Activated CD8-positive, alpha-beta T cell treated with anti-CD3 and anti-CD28 coated beads for 36 hours (primary cell): ENCODE measurements at regions not wholly inside any gene's neighbourhood (a gene's known extent, or its start where the extent isn't known, plus 50 kb on each side); places are given as distances from the start of the nearest gene placed in this dataset.

ENCODE experiments used
- ATAC-seq: fragments of 200-7000 bp; cut with Tn5 transposase; one replicate; pipeline ENCODE4 v1.10.0; 2021; ENCODE audit warnings: mild to moderate bottlenecking, moderate library complexity
- CTCF ChIA-PET: fragments of 350-600 bp; sonication (Branson Sonifier 250); formaldehyde crosslinking; loops from one replicate; lab custom pipeline; 2021; ENCODE audit warnings: antibody characterized with exemption; lab: Charles Lee
- POLR2A ChIA-PET: fragments of 350-600 bp; sonication (Branson Sonifier 250); formaldehyde crosslinking; loops from one replicate; lab custom pipeline; 2021; ENCODE audit warnings: antibody characterized with exemption; lab: Charles Lee
- DNase-seq: peaks from one replicate; pipeline ENCODE4 v3.0.0-alpha.2; 2020
- H3K27ac Mint-ChIP-seq: one replicate; pipeline ENCODE4 v1.8.0; 2021; ENCODE audit warnings: mild to moderate bottlenecking, mixed read lengths
- H3K27me3 Mint-ChIP-seq: one replicate; pipeline ENCODE4 v1.8.0; 2021; ENCODE audit warnings: mixed read lengths
- H3K36me3 Mint-ChIP-seq: one replicate; pipeline ENCODE4 v1.8.0; 2021; ENCODE audit warnings: low read depth, mixed read lengths
- H3K4me1 Mint-ChIP-seq: one replicate; pipeline ENCODE4 v1.8.0; 2021; ENCODE audit warnings: low read depth, mixed read lengths
- H3K4me3 Mint-ChIP-seq: one replicate; pipeline ENCODE4 v1.8.0; 2021; ENCODE audit warnings: mild to moderate bottlenecking, moderate library complexity, mixed read lengths
- H3K9me3 Mint-ChIP-seq: one replicate; pipeline ENCODE4 v1.8.0; 2021; ENCODE audit warnings: mixed read lengths
- intact Hi-C: fragments of 100-400 bp; cut with micrococcal nuclease; formaldehyde crosslinking; loops from one replicate; pipeline ENCODE4 v1.10.0; 2022
- TF ChIP-seq, protein P1 (sequence below): fragments of 200-600 bp; IDR thresholded peaks from one replicate; pipeline ENCODE4 v1.8.0; 2022; ENCODE audit warnings: antibody characterized with exemption, mild to moderate bottlenecking

DNA sequence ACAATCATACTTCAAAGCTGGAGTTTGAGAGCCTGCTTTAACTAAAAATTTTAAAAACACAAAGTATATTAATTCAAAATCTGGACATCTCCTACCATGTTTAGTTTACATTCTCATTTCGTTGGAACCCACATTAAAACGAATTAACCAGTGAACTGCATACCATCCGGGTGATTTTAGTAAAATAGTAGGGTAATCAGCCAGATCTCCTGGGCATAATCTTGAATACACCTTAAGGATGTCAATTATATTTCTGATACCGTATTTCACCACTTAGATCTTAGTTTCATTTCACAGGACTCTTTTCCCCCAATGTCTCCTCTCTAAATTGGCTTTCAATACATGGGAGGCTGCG is 175.6 kb upstream of the PFKP start:
- TF ChIP-seq, protein P1, sequence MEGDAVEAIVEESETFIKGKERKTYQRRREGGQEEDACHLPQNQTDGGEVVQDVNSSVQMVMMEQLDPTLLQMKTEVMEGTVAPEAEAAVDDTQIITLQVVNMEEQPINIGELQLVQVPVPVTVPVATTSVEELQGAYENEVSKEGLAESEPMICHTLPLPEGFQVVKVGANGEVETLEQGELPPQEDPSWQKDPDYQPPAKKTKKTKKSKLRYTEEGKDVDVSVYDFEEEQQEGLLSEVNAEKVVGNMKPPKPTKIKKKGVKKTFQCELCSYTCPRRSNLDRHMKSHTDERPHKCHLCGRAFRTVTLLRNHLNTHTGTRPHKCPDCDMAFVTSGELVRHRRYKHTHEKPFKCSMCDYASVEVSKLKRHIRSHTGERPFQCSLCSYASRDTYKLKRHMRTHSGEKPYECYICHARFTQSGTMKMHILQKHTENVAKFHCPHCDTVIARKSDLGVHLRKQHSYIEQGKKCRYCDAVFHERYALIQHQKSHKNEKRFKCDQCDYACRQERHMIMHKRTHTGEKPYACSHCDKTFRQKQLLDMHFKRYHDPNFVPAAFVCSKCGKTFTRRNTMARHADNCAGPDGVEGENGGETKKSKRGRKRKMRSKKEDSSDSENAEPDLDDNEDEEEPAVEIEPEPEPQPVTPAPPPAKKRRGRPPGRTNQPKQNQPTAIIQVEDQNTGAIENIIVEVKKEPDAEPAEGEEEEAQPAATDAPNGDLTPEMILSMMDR = no peak
- Mint-ChIP-seq H3K4me3 (no peak overlapping the region), H3K36me3 (no peaks in the 10 kb centered on the region), H3K9me3 (peaks cover 4% of the 10 kb centered on the region), H3K4me1 (no peaks in the 10 kb centered on the region), H3K27me3 (peaks cover 3% of the 10 kb centered on the region), H3K27ac (no peak overlapping the region)
- intact Hi-C loops = no loop called here
- ATAC-seq (no peak), DNase-seq (no peak)
- ChIA-PET CTCF (no interaction called here), POLR2A (no interaction called here)

DNA sequence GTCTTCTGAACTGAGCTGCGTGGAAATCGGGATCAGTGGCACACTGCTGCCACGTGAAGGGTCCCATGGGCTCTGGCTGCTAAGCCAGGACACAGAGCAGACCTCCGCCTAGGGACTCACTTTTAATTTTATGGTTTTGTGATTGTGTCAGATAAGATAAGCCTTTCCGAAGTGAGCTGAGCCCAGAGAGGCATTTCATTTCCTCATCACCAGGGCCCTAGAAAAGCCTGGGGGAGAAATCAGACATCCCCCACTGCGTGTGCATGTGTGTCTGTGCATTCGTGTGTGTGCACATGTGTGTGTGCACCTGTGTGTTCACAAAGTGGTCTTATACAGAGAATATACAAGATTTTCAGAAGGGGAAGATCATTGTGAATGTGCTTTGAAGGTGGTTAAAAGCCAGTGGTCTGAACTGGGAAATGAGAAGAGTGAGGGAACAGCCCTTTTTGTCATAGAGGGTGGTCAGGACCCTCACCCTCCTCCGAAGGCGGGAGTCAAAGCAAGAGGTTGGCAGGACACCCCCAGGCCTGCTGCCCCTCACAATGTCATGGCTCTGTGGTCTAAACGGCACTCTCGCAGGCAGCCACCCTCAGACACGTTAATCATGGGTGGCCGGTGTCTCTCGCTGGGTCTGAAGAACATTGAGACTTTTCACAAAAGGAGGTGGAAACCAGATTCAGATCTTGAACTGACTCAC is 176.1 kb upstream of the PFKP start:
- intact Hi-C loops = no loop called here

DNA sequence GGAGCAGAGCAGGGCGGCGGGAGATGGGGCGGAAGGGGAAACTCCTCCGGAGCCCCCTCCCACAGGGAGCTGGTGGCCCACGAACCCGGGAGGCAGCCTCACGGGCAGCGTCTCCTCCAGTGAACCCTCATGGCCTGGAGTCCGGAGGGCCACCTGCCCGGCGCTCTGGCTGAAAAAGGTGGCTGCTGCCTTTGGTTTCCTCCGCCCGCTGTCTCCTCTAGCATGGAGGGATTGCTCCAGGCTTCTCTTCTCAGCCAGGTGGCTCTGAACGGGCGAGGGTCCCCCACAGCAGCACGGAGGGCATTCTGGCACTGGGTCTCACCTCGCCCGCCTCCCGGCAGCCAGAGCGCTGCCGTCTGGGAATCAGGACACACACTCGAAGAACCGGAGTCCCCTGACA is 177.3 kb upstream of the PFKP start:
- H3K27me3 Mint-ChIP-seq = peaks cover 4% of the 10 kb centered on the region
- ChIA-PET CTCF (no interaction called here), POLR2A (no interaction called here)
- no peak overlapping the region for H3K27ac Mint-ChIP-seq
- no peaks in the 10 kb centered on the region for H3K4me1 Mint-ChIP-seq
- intact Hi-C loops = no loop called here
- DNase-seq (no peak), ATAC-seq (no peak)
- H3K4me3 Mint-ChIP-seq = no peak overlapping the region
- no peaks in the 10 kb centered on the region for H3K36me3 Mint-ChIP-seq
- peaks cover 4% of the 10 kb centered on the region for H3K9me3 Mint-ChIP-seq
- TF ChIP-seq, protein P1 = no peak

More for the DNA sequence above, 176.1 kb upstream of the PFKP start:
- TF ChIP-seq, protein P1 = no peak
- Mint-ChIP-seq H3K27ac (no peak overlapping the region), H3K36me3 (no peaks in the 10 kb centered on the region), H3K4me3 (no peak overlapping the region), H3K4me1 (no peaks in the 10 kb centered on the region), H3K27me3 (peaks cover 3% of the 10 kb centered on the region), H3K9me3 (peaks cover 4% of the 10 kb centered on the region)
- DNase-seq = no peak
- ATAC-seq = no peak
- ChIA-PET POLR2A (no interaction called here), CTCF (no interaction called here)

DNA sequence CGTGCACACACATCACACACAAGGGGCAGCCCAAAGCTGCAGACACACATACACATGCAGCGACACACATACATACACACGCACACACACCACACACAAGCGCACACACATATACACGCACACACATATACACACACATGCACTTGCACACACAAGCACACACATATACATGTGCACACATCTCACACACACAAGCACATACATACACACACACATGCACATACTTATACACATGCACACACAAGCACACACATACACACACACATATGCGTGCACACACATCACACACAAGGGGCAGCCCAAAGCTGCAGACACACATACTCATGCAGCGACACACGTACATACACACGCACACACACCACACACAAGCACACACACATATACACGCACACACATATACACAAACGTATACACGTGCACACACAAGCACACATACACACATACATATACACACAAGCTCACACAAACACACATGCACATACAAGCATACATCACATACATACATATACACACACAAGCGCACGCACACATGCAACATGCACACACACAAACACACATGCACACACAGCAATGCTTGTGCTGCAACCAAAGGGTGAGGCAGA is 178.8 kb upstream of the PFKP start:
- CTCF ChIA-PET = no interaction called here
- intact Hi-C loops = no loop called here
- Mint-ChIP-seq H3K4me3 (no peak overlapping the region), H3K4me1 (no peaks in the 10 kb centered on the region), H3K36me3 (no peaks in the 10 kb centered on the region), H3K27me3 (peaks cover 8% of the 10 kb centered on the region), H3K27ac (no peak overlapping the region), H3K9me3 (peaks cover 4% of the 10 kb centered on the region)
- POLR2A ChIA-PET = no interaction called here
- DNase-seq (no peak), ATAC-seq (no peak)
- TF ChIP-seq, protein P1 = no peak

DNA sequence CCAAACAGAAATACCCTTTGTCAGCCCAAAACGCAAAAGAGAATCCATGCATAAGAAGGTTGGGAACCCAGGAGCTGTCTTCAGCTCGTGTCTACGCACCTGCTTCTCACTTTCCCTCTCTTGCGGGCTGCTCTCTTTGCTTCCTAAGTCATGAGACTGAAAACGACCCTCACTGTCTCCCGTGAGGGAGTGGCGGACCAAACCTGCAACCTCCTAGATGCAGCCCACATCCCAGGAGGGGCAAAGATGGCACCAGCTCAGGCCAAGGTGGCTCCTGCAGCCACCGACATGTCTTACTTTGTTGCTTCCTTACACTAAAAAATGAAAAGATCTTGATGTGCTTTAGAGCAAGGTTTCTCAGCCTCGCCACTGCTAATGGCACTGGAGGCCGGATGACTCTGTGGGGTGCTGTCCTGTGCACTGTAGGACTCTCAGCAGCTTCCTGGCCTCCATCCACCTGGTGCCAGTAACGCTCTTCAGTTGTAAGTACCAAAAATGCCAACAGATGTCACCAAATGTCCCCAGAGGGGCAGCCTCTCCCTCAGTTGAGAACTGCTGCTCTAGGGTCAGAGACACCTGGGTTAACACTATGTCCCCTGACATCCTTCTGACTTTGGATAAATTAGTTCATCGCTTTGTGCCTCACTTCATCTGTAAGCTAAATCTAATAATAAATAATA is 179.8 kb upstream of the PFKP start:
- TF ChIP-seq, protein P1 = no peak
- Mint-ChIP-seq H3K4me1 (no peaks in the 10 kb centered on the region), H3K4me3 (no peak overlapping the region), H3K27ac (no peak overlapping the region), H3K36me3 (no peaks in the 10 kb centered on the region), H3K9me3 (peaks cover 4% of the 10 kb centered on the region), H3K27me3 (peaks cover 8% of the 10 kb centered on the region)
- ATAC-seq (no peak), DNase-seq (no peak)
- ChIA-PET CTCF (no interaction called here), POLR2A (no interaction called here)
- intact Hi-C loops = no loop called here
